Neural cell (in vitro differentiated cells): ENCODE measurements at regions not wholly inside any gene's neighbourhood (a gene's known extent, or its start where the extent isn't known, plus 50 kb on each side); places are given as distances from the start of the nearest gene placed in this dataset.
"Not testable (repeated sequence)": the region's sequence is repeated elsewhere in the genome, so short reads cannot be mapped to it uniquely, and the experiment has no call there.

ENCODE experiments used
- EZH2 ChIP-seq: fragments of 200-600, 300-800 bp; shearing (Covaris generic), sonication (generic); IDR thresholded peaks from 2 replicates; pipeline ENCODE4 v1.6.1; 2014; ENCODE audit warnings: antibody characterized with exemption, low read length, borderline replicate concordance, mild to moderate bottlenecking; ENCODE audit not compliant: insufficient read depth, poor library complexity, severe bottlenecking
- MXI1 ChIP-seq: fragments of 450-650 bp; conservative IDR thresholded peaks from 2 replicates; pipeline ENCODE4 v1.6.1; 2014; ENCODE audit warnings: antibody characterized with exemption, mild to moderate bottlenecking; ENCODE audit not compliant: poor library complexity, severe bottlenecking
- RAD21 ChIP-seq: fragments of 450-650 bp; conservative IDR thresholded peaks from 2 replicates; pipeline ENCODE4 v1.6.1; 2014; ENCODE audit warnings: antibody characterized with exemption, mild to moderate bottlenecking, moderate library complexity
- TAF1 ChIP-seq: IDR thresholded peaks from 2 replicates; pipeline ENCODE4 v1.6.1; 2012; ENCODE audit warnings: low read depth
- TF ChIP-seq, protein P1 (sequence below): fragments of 450-650 bp; IDR thresholded peaks from 2 replicates; pipeline ENCODE4 v1.5.1; 2014; ENCODE audit warnings: antibody characterized with exemption, mild to moderate bottlenecking, moderate library complexity; ENCODE audit not compliant: poor library complexity, severe bottlenecking

DNA sequence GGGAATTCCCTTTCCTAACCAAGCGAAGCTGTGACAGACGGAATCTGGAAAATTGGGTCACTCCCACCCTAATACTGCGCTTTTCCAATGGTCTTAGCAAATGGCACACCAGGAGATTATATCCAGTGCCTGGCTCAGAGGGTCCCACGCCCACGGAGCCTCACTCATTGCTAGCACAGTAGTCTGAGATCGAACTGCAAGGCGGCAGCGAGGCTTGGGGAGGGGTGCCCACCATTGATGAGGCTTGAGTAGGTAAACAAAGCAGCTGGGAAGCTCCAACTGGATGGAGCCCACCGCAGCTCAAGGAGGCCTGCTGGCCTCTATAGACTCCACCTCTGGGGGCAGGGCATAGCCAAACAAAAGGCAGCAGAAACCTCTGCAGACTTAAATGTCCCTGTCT is 523.9 kb downstream of the KCNH5 start:
- not testable (repeated sequence) for TF ChIP-seq EZH2, TAF1, RAD21, MXI1
- TF ChIP-seq, protein P1, sequence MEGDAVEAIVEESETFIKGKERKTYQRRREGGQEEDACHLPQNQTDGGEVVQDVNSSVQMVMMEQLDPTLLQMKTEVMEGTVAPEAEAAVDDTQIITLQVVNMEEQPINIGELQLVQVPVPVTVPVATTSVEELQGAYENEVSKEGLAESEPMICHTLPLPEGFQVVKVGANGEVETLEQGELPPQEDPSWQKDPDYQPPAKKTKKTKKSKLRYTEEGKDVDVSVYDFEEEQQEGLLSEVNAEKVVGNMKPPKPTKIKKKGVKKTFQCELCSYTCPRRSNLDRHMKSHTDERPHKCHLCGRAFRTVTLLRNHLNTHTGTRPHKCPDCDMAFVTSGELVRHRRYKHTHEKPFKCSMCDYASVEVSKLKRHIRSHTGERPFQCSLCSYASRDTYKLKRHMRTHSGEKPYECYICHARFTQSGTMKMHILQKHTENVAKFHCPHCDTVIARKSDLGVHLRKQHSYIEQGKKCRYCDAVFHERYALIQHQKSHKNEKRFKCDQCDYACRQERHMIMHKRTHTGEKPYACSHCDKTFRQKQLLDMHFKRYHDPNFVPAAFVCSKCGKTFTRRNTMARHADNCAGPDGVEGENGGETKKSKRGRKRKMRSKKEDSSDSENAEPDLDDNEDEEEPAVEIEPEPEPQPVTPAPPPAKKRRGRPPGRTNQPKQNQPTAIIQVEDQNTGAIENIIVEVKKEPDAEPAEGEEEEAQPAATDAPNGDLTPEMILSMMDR, result not testable (repeated sequence)
